Fibroblast of lung (primary cell): ENCODE measurements at regions not wholly inside any gene's neighbourhood (a gene's known extent, or its start where the extent isn't known, plus 50 kb on each side); places are given as distances from the start of the nearest gene placed in this dataset.

ENCODE experiments used
- DNase-seq, 2 donors: peaks; one replicate each; pipeline versions ENCODE4 v3.0.0 to v3.0.0-alpha.2; 2010; ENCODE audit warnings: low read depth in 2 of 2
- H2AFZ ChIP-seq: 2 replicates; pipeline ENCODE4 v1.5.1; 2012; ENCODE audit warnings: low read length, control low read depth, inconsistent platforms
- H3K27ac ChIP-seq: 2 replicates; pipeline ENCODE4 v1.5.1; 2011; ENCODE audit warnings: low read length, control low read depth; ENCODE audit not compliant: insufficient read depth
- H3K27me3 ChIP-seq: 2 replicates; pipeline ENCODE4 v1.5.1; 2011; ENCODE audit warnings: mild to moderate bottlenecking, low read length; ENCODE audit not compliant: control insufficient read depth, insufficient read depth
- H3K36me3 ChIP-seq: 2 replicates; pipeline ENCODE4 v1.5.1; 2011; ENCODE audit warnings: low read length; ENCODE audit not compliant: control insufficient read depth, insufficient read depth
- H3K4me1 ChIP-seq: 2 replicates; pipeline ENCODE4 v1.5.1; 2011; ENCODE audit warnings: low read length; ENCODE audit not compliant: control insufficient read depth, insufficient read depth; ENCODE audit errors: extremely low read depth
- H3K4me2 ChIP-seq: 2 replicates; pipeline ENCODE4 v1.5.1; 2011; ENCODE audit warnings: low read length, control low read depth; ENCODE audit not compliant: insufficient read depth; ENCODE audit errors: extremely low read depth
- H3K4me3 ChIP-seq, 4 experiments: fragments of 200-600 bp in 1 of 4; sonication (generic) in 1 of 4; replicated peaks in 1 of 4; 2 replicates each; pipeline ENCODE4 v1.5.1; 2011 to 2016; ENCODE audit warnings: low read length in 4 of 4, low read depth in 3 of 4, mild to moderate bottlenecking in 3 of 4, control low read depth in 2 of 4, inconsistent platforms in 1 of 4, mixed read lengths in 1 of 4; ENCODE audit not compliant: insufficient read depth in 1 of 4; ENCODE audit errors: control extremely low read depth in 1 of 4
- H3K79me2 ChIP-seq: 2 replicates; pipeline ENCODE4 v1.5.1; 2012; ENCODE audit warnings: mild to moderate bottlenecking, low read length, inconsistent platforms; ENCODE audit not compliant: control insufficient read depth, insufficient read depth
- H3K9ac ChIP-seq: 2 replicates; pipeline ENCODE4 v1.5.1; 2011; ENCODE audit warnings: mild to moderate bottlenecking, low read length, control low read depth; ENCODE audit not compliant: insufficient read depth
- H3K9me3 ChIP-seq: 2 replicates; pipeline ENCODE4 v1.5.1; 2012; ENCODE audit warnings: low read depth, low read length; ENCODE audit not compliant: control insufficient read depth, insufficient read depth
- H4K20me1 ChIP-seq: 2 replicates; pipeline ENCODE4 v1.5.1; 2011; ENCODE audit warnings: low read length; ENCODE audit not compliant: control insufficient read depth, insufficient read depth; ENCODE audit errors: extremely low read depth
- EZH2 ChIP-seq: IDR thresholded peaks from 2 replicates; pipeline ENCODE4 v1.5.1; 2012; ENCODE audit warnings: low read length, control low read depth, mild to moderate bottlenecking; ENCODE audit errors: missing control alignments
- TF ChIP-seq, protein P1 (sequence below), 2 donors: IDR thresholded peaks in 1 of 2; conservative IDR thresholded peaks in 1 of 2; 1 replicate in 1 of 2; 2 replicates in 1 of 2; pipeline ENCODE4 v1.5.1; 2011 to 2012; ENCODE audit warnings: low read length in 2 of 2, control low read depth in 1 of 2, inconsistent platforms in 1 of 2, low read depth in 1 of 2, mild to moderate bottlenecking in 1 of 2

DNA sequence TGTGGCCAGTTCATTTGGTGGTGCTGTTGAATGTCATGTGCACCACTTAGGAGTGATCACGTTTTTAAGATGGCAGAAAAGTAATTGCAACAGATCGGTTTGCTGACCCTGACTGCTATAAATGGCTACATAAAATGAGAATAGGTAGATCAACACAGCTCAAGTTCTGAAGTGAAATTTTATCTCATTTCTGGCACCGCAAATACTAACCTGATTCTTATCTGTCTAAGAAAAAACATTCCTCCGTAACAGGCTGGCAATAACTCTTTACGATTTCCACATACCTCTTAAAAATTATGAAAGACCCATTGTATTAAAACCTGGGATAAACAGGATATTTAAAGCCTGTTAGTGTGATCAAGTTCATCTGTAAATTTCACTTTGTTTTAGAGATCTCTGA lies 387.5 kb downstream of the PDGFC start:
- no peaks in the 10 kb centered on the region for H4K20me1 ChIP-seq
- DNase-seq = peak in 1 of 2 donors; percentile 58

GRCh38 chr4:156583265-156583664 lies 388.3 kb downstream of the PDGFC start:
- Histone ChIP-seq H3K27ac (no peak overlapping the region), H3K9me3 (no peaks in the 10 kb centered on the region), H3K4me1 (no peaks in the 10 kb centered on the region), H4K20me1 (no peaks in the 10 kb centered on the region), H3K79me2 (no peaks in the 10 kb centered on the region), H3K36me3 (no peaks in the 10 kb centered on the region), H3K9ac (no peak overlapping the region), H3K4me2 (no peak overlapping the region), H2AFZ (no peak overlapping the region), H3K4me3 (no peak overlapping the region), H3K27me3 (no peaks in the 10 kb centered on the region)
- TF ChIP-seq EZH2 = no peak
- TF ChIP-seq, protein P1, sequence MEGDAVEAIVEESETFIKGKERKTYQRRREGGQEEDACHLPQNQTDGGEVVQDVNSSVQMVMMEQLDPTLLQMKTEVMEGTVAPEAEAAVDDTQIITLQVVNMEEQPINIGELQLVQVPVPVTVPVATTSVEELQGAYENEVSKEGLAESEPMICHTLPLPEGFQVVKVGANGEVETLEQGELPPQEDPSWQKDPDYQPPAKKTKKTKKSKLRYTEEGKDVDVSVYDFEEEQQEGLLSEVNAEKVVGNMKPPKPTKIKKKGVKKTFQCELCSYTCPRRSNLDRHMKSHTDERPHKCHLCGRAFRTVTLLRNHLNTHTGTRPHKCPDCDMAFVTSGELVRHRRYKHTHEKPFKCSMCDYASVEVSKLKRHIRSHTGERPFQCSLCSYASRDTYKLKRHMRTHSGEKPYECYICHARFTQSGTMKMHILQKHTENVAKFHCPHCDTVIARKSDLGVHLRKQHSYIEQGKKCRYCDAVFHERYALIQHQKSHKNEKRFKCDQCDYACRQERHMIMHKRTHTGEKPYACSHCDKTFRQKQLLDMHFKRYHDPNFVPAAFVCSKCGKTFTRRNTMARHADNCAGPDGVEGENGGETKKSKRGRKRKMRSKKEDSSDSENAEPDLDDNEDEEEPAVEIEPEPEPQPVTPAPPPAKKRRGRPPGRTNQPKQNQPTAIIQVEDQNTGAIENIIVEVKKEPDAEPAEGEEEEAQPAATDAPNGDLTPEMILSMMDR (conservative IDR thresholded peaks at IDR 0.05 in 1 of 2, IDR thresholded peaks at IDR 0.05 in 1 of 2; ENCODE audit: low read depth in 1 of 2, low read length in 2 of 2) = no peak
- no peak for DNase-seq

More for the DNA sequence above, 387.5 kb downstream of the PDGFC start:
- Histone ChIP-seq H2AFZ (no peak overlapping the region), H3K4me3 (no peak overlapping the region), H3K9ac (no peak overlapping the region), H3K27me3 (no peaks in the 10 kb centered on the region), H3K9me3 (no peaks in the 10 kb centered on the region), H3K36me3 (no peaks in the 10 kb centered on the region), H3K79me2 (no peaks in the 10 kb centered on the region), H3K4me1 (no peaks in the 10 kb centered on the region), H3K27ac (no peak overlapping the region), H3K4me2 (no peak overlapping the region)
- no peak for TF ChIP-seq EZH2
- TF ChIP-seq, protein P1 (conservative IDR thresholded peaks at IDR 0.05 in 1 of 2, IDR thresholded peaks at IDR 0.05 in 1 of 2; ENCODE audit: low read depth in 1 of 2, low read length in 2 of 2) = no peak

GRCh38 chr4:156581282-156582063 lies 390.1 kb downstream of the PDGFC start:
- TF ChIP-seq, protein P1 (conservative IDR thresholded peaks at IDR 0.05 in 1 of 2, IDR thresholded peaks at IDR 0.05 in 1 of 2; ENCODE audit: low read depth in 1 of 2, low read length in 2 of 2) = no peak
- TF ChIP-seq EZH2 = no peak
- Histone ChIP-seq H3K9ac (no peak overlapping the region), H3K36me3 (no peaks in the 10 kb centered on the region), H3K4me1 (no peaks in the 10 kb centered on the region), H3K27me3 (no peaks in the 10 kb centered on the region), H3K4me2 (peak overlapping the region; percentile 97), H4K20me1 (no peaks in the 10 kb centered on the region), H2AFZ (peak overlapping the region; percentile 58), H3K79me2 (no peaks in the 10 kb centered on the region), H3K4me3 (peak overlapping the region; percentile 8 to 30 (median 16)), H3K9me3 (no peaks in the 10 kb centered on the region), H3K27ac (no peak overlapping the region)
- DNase-seq = no peak
